Stimulated activated CD4-positive, alpha-beta T cell treated with anti-CD3 and anti-CD28 coated beads, Interleukin-4, amount 100 ng/mL, for 1 hour (primary cell): ENCODE measurements at regions not wholly inside any gene's neighbourhood (a gene's known extent, or its start where the extent isn't known, plus 50 kb on each side); places are given as distances from the start of the nearest gene placed in this dataset.
"Not testable (repeated sequence)": the region's sequence is repeated elsewhere in the genome, so short reads cannot be mapped to it uniquely, and the experiment has no call there.

Experiments
- DNase-seq: peaks from one replicate; pipeline ENCODE4 v3.0.0-alpha.2; 2020

DNA sequence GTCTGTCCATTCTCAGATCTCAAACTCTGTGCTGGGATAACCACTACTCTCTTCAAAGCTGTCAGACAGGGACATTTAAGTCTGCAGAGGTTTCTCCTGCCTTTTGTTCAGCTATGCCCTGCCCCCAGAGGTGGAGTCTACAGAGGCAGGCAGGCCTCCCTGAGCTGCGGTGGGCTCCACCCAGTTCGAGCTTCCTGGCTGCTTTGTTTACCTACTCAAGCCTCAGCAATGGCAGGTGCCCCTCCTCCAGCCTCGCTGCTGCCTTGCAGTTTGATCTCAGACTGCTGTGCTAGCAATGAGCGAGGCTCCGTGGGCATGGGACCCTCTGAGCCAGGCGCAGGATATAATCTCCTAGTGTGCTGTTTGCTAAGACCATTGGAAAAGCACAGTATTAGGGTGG lies 53.1 kb upstream of the HUNK start:
- not testable (repeated sequence) for DNase-seq

DNA sequence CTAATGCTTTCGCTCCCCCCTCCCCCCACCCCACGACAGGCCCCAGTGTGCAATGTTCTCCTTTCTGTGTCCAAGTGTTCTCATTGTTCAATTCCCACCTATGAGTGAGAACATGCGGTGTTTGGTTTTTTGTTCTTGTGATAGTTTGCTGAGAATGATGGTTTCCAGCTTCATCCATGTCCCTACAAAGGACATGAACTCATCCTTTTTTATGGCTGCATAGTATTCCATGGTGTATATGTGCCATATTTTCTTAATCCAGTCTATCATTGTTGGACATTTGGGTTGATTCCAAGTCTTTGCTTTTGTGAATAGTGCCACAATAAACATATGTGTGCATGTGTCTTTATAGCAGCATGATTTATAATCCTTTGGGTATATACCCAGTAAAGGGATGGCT lies 58.5 kb upstream of the HUNK start:
- not testable (repeated sequence) for DNase-seq

DNA sequence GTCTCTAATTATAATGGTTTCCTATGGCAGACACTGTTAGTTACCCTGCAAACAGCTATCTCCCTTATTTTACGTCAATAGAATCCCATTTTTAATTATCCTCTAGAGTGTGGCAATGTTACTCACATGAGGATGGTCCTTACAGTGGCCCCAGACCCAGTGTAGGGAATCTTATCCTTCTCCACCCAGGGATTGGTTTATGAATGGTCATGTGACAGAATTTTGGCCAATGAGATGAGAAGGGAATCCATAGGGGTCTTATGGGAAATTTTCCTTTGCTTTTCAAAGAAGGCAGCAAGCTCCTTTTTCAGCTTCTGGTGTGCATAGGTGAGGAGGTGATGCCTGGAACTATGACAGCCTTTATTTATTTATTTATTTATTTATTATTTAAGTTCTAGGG lies 59.0 kb upstream of the HUNK start:
- no peak for DNase-seq

DNA sequence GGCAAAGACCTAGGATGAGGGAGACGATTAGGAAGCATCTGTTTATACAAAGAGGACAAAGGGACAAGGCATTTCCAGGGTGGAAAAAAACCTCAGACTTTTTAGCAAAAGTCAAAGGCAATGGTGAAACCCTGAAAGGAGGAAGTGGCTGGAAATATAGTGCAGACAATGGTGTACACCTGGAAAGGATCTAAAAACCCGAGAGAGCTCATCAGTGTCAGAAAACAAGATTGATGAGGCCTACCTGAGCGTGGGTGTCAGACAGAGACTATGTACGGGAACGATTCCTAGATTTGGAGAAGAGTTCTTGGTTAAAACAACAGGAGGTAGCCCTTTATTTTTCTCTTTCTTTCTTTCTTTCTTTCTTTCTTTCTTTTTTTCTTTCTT lies 68.8 kb upstream of the HUNK start:
- no peak for DNase-seq

DNA sequence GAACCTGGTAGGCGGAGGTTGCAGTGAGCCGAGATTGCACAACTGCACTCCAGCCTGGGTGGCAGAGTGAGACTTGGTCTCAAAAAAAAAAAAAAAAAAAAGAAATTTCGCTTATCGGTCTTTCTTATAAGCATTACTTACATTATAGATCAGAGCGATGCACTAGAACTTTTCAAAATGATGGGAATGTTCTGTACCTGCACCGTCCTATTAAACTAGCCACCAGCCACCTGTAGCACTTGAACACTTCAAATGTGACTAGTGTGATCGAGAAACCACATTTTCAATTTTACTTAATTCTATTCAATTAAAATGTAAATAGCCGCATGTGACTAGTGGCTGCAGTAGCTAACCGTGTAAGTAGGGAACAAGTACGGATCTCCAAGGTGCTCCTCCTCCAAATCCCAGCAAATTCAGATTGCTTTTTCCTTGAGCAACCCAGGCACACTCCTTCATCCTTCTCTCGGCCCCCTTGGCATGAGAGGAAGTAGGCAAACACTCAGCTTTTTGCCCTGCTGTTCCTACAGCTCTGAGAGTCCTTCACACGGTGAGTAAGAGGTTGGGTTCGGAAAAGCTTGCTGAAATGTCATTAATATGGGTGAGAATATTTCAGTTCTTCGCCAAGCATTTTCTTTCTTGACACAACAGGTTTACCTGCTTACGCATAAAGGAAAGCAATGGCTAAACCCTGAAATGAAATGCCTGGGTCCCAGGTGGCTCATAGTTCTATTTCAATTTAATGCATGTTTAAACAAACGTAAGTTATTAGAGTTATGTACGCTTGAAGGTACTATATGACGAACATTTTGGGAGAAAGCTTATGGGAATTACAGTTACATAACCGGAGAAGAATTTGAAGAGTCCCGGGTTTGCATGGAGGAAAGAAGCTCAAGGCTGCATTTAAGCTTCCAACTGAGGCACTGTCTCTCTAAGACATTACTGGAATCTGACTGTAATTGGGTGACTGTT lies 69.5 kb upstream of the HUNK start:
- no peak for DNase-seq

DNA sequence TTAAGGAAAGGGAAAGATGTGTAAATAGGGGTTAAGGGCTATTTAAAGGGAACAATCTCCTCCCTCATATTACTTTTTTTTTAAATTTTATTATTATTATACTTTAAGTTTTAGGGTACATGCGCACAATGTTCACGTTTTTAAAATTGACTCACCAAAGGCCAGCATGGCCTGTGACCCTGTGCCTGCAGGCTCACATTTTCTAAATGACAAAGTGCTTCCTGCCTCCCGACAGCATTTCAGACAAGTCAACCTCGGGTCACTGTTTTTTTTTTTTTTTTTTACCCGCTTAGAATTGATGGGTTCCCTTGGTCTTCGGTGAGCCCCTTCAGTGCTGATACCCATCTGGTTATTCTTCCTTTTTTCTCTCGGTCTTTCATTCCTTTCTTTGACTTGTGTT lies 70.4 kb upstream of the SCAF4 start:
- DNase-seq: no peak

DNA sequence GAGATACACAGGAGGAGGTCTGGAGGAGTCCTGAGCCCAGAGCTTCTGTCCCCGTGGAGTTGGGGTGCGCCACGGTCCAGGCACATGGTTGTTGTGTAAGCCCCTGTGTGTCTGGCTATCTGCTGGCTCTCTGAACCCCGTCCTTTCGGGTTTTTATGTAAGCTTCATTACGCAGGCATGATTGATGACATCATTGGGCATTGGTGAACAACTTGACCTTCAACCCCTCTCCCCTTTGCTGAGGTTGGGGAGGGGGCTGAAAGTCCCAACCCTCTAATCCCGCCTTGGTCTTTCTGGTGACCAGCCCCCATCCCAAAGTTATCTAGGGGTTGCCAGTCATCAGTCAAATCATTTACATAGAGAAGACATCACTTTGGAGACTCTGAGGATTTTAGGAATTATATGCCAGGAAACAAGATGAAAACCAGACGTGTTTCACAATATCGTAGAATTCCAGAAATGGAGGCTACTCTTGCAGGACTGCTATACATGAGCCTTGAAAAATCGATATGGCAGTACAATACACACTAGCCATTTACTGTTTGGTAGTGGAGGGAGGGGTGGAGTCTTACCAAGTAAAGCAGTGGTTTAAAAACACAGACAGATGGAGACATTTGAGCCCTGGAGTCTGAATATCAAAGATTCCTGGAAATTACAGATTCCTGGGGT lies 69.8 kb upstream of the SCAF4 start:
- DNase-seq: no peak

DNA sequence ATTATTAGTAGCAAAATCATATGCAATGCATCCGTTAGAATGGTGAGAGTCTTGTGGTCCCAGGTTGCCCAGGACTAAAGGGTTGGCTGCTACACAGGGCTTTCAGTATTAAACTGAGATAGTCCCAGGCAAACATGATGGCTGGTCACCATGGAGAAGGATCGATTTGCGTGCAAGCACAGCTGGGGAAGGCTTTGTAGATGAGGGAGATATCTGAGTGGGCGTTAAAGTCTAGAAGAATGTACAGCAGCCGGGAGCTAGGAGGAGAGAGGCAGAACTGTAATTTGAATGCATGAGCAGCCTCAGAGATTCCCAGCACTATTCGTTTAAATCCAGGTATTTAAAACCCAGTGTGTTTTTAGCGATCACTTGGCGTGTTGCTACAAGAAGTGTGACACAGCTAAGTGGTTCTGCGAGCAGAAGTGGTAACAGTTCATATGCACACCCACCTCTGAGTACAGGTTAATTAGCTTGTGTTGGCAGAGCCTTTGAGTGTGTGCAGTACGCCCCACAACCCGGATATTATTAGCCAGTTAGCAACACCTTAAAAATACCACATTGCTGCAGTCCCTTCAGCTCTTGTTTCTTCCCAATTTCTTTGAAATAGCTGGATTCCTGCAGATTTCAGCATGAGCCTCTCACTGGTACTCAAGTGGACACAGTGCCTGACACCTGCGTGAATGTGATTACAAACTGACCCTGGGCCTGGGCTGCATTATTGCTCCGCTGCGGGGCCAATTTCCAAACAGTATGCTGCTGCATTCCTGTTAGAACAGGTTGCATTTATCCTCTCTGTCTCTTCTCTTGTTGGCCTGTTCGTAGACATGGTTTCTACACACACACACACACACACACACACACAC lies 67.2 kb upstream of the SCAF4 start:
- no peak for DNase-seq

DNA sequence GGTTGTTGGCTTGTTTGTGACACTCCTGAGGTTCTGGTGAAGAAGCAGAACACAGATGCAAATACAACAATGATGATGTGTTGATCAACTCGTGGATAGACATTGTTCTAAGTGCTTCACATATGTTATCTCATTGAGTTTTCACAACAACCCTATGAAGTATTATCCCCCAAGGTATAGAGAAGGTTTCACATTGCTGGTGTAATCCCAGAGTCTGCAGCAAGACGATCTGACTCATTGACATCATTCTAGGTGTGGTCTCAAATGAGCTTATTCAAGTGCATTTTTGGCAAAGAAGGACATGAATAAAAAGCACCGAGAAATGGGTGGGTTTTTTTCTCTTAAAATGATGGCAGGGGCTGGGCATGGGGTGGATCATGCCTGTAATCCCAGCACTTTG lies 64.1 kb upstream of the SCAF4 start:
- DNase-seq: no peak

DNA sequence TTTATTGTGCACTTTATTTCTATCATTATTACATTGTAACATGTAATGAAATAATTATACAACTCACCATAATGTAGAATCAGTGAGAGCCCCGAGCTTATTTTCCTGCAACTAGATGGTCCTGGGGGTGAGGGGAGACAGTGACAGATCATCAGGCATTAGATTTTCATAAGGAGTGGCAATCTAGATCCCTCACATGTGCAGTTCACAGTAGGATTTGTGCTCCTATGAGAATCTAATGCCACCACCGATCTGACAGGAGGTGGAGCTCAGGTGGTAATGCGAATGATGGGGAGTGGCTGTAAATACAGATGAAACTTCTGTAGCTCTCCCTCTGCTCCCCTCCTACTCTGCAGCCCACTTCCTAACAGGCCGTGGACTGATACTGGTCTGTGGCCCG lies 58.5 kb upstream of the SCAF4 start:
- not testable (repeated sequence) for DNase-seq

DNA sequence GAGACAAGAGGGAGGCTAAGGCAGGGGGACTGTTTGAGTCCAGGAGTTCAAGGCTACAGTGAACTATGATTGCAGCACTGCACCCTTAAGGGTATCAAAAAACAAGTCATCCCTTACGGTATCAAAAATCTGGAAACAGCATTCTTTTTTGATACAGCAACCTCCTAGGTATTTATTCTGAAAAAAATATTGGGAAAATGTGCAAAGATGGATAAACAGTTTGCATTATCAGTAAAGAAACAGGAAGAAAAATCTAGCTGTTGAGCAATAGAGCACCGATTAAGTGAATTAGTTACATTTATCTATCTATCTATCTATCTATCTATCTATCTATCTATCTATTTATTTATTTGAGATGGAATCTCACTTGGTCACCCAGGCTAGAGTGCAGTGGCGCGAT lies 56.7 kb upstream of the SCAF4 start:
- DNase-seq: no peak

DNA sequence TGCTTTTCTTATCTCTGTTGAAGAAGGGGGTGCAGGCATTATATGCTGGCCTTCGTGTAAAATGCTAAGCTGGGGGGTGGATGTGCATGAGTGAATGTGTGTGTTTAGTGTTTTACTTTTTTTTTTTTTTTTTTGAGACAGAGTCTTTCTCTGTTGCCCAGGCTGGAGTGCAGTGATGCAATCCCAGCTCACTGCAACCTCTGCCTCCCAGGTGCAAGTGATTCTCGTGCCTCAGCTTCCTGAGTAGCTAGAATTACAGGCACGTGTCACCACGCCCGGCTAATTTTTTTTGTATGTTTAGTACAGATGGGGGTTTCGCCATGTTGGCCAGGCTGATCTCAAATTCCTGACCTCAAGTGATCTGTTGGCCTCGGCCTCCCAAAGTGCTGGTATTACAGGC lies 55.8 kb upstream of the SCAF4 start:
- not testable (repeated sequence) for DNase-seq

DNA sequence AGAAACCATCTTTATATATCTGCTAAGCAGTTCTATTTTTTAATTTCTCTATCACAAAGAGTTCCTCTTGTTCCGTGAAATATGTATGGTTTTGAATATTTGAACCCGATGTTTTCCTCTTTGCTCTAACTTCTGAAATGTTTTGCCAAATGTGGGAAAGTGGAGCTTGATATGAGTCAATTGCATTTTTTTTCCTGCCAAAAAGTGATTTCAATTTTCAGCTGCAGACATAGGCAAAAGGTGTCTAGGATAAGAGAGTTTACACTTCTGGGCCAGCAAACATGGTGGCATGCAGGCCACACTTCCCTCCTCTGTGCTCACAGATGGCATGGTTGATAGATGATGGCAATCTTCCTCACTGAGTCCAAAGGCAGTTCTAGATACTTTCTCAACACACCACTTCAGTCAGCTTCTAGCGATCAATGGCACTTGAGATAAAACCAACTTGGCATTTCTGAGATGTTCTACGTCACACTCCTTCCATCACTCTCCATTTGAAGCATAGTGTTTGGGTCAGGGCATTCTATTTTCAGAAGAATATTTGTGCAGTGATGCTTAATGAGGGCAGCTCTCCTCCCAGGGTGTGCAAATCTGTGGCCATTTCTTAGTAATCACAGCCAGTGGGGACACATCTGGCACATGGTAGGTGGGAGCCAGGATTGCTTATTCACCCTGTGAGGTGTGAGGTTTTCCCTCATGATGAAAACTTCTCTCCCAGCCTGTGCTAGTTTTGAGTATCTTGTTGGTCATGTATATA lies 54.4 kb upstream of the SCAF4 start:
- DNase-seq: no peak

DNA sequence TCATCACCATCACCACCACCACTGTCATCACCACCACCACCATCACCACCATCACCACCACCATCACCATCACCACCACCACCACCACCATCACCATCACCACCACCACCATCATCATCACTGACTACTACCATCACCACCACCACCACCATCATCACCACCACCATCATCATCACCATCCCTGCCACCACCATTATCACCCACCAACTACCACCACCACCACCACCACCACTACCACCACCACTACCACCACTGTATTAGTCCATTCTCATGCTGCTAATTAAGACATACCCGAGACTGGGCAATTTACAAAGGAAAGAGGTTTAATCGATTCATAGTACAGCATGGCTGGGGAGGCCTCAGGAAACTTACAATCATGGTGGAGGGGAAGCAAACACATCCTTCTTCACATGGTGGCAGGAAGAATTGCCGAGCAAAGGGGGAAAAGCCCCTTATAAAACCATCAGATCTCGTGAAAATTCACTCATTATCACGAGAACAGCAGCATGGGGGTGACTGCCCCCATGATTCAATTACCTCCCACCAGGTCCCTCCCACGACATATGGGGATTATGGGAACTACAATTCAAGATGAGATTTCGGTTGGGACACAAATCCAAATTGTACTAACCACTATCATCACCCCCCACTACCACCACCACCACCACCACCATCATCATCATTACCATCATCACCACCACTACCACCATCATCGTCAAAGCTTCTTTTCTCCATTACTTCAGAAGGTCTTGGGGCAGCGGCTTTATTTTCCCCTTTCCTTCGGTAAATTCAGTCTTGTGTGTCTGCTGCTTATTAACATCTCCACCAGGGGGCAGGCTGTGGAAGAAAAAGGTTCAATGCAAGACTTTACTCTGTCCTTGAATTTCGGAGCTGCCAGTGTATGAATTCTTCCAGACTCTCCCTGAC lies 53.6 kb upstream of the SCAF4 start:
- DNase-seq: peak; percentile 33

DNA sequence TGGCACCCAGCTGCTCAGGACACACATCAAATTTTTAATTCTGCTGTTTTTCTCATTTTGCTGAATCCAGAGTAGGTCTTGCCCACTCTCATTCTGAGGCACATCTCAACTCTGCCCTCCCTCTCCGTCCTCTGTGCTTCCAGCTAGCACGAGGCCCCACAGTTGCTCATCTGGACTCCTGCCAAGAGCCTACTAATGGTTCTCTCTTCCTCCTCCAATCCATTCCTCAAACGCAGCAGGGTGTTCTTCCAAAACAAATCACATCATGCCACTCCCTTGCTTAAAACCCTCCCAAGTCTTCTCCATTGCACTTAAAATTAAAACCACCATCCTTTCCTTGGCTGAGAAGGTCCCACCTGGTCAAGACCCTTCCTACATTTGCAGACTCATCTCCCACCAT lies 49.8 kb upstream of the SCAF4 start:
- DNase-seq: no peak
